NCI-H2029 (cell line): ENCODE measurements at regions not wholly inside any gene's neighbourhood (a gene's known extent, or its start where the extent isn't known, plus 50 kb on each side); places are given as distances from the start of the nearest gene placed in this dataset.
"Not testable (repeated sequence)": the region's sequence is repeated elsewhere in the genome, so short reads cannot be mapped to it uniquely, and the experiment has no call there.

Experiments used
- DNase-seq: peaks from one replicate; lab custom pipeline; 2025; lab: John Stamatoyannopoulos, UW

GRCh38 chr2:226122041-226122440 is 677.6 kb downstream of the IRS1 start:
- DNase-seq = no peak

- no peak for DNase-seq
These were observed 678.4 kb downstream of the IRS1 start for GRCh38 chr2:226121046-226121738.

- no peak for DNase-seq
These were observed 680.9 kb downstream of the IRS1 start for GRCh38 chr2:226118471-226119429.

- DNase-seq = no peak
These were observed 682.0 kb downstream of the IRS1 start for GRCh38 chr2:226117510-226118065.

- DNase-seq = no peak
These were observed 683.3 kb downstream of the IRS1 start for GRCh38 chr2:226116346-226116745.

GRCh38 chr2:226115832-226116200 is 683.8 kb downstream of the IRS1 start:
- DNase-seq = no peak

- DNase-seq = no peak
These were observed 684.4 kb downstream of the IRS1 start for GRCh38 chr2:226115102-226115831.

- DNase-seq = no peak
These were observed 685.2 kb downstream of the IRS1 start for GRCh38 chr2:226114436-226114835.

GRCh38 chr2:226098861-226099745 is 699.6 kb downstream of the NYAP2 start:
- no peak for DNase-seq

GRCh38 chr2:226095058-226095457 is 695.5 kb downstream of the NYAP2 start:
- DNase-seq = no peak

GRCh38 chr2:226093364-226093763 is 693.9 kb downstream of the NYAP2 start:
- DNase-seq = no peak

GRCh38 chr2:226088366-226088674 is 688.8 kb downstream of the NYAP2 start:
- no peak for DNase-seq

GRCh38 chr2:226087505-226088365 is 688.2 kb downstream of the NYAP2 start:
- DNase-seq = no peak

- DNase-seq = no peak
These were observed 687.5 kb downstream of the NYAP2 start for GRCh38 chr2:226087051-226087450.

- DNase-seq = no peak
These were observed 686.7 kb downstream of the NYAP2 start for GRCh38 chr2:226086190-226086589.

GRCh38 chr2:226085425-226085824 is 685.9 kb downstream of the NYAP2 start:
- not testable (repeated sequence) for DNase-seq

GRCh38 chr2:226080334-226080733 is 680.8 kb downstream of the NYAP2 start:
- no peak for DNase-seq

- DNase-seq = no peak
These were observed 680.2 kb downstream of the NYAP2 start for GRCh38 chr2:226079671-226080181.

GRCh38 chr2:226079196-226079595 is 679.7 kb downstream of the NYAP2 start:
- DNase-seq = no peak

- DNase-seq = no peak
These were observed 679.2 kb downstream of the NYAP2 start for GRCh38 chr2:226078666-226079065.
